Gastroesophageal sphincter (tissue), 3 donors: ENCODE measurements at regions not wholly inside any gene's neighbourhood (a gene's known extent, or its start where the extent isn't known, plus 50 kb on each side); places are given as distances from the start of the nearest gene placed in this dataset.

Experiments used
- CTCF ChIP-seq, 4 experiments: fragments of 200-600 bp in 2 of 4; fragments of 450-650 bp in 2 of 4; sonication (generic) in 1 of 4; IDR thresholded peaks; one replicate each; pipeline ENCODE4 v1.5.1; 2017 to 2019; ENCODE audit warnings: antibody characterized with exemption in 4 of 4, mild to moderate bottlenecking in 2 of 4, moderate library complexity in 2 of 4
- POLR2A ChIP-seq, 2 donors: fragments of 450-650 bp; IDR thresholded peaks; one replicate each; pipeline ENCODE4 v1.6.1; 2017; ENCODE audit warnings: antibody characterized with exemption in 2 of 2, mild to moderate bottlenecking in 2 of 2, moderate library complexity in 1 of 2

- no peak for TF ChIP-seq CTCF (IDR thresholded peaks at IDR 0.05)
- no peak for TF ChIP-seq POLR2A (IDR thresholded peaks at IDR 0.05)
Measured at GRCh38 chr4:13900780-13901179, 273.3 kb upstream of the BOD1L1 start.
